CD4-positive, alpha-beta T cell treated with Interferon alpha-2 for 1 hour (primary cell): ENCODE measurements at regions not wholly inside any gene's neighbourhood (a gene's known extent, or its start where the extent isn't known, plus 50 kb on each side); places are given as distances from the start of the nearest gene placed in this dataset.
"Not testable (repeated sequence)": the region's sequence is repeated elsewhere in the genome, so short reads cannot be mapped to it uniquely, and the experiment has no call there.

Experiments used
- DNase-seq, 2 donors: peaks; one replicate each; pipeline ENCODE4 v3.0.0-alpha.2; 2020 to 2022

DNA sequence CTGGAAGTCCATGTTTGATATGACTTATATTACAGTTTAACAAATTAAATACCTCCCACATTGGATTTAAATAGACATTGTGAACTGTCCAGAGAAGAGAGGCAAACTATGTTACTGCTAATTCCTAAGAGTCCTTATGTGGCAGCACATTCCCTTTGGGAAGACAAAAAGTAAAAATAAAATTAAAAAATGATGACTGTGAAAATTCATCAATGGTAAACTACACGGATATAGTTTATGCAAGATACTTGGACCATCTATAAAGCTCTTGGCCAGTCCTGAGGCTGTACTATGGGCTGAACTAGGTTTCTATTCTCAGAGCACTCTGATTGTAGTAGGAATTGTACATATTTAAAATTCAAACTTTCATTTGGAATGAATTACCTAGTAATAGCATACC, 206.4 kb downstream of the LRRK2 start:
- no peak for DNase-seq

GRCh38 chr12:40435251-40435650, 210.5 kb downstream of the LRRK2 start:
- DNase-seq, result no peak

DNA sequence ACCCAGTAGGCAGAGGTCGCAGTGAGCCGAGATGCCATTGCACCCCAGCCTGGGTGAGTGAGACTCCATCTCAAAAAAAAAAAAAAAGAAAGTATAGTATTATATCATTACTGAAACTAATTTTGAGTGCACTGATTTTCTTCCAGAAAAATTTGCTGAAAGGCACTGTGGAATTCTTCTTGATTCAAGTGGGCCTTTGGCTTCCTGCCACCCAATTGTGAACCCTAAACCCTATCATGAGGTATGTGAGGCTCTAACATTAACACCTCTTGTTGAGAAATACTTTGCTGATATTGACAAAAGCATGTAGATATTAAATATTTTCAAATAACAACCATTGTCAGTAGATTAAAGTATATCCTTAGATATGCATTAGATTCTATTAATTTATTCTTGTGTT, 211.2 kb downstream of the LRRK2 start:
- DNase-seq, result no peak

DNA sequence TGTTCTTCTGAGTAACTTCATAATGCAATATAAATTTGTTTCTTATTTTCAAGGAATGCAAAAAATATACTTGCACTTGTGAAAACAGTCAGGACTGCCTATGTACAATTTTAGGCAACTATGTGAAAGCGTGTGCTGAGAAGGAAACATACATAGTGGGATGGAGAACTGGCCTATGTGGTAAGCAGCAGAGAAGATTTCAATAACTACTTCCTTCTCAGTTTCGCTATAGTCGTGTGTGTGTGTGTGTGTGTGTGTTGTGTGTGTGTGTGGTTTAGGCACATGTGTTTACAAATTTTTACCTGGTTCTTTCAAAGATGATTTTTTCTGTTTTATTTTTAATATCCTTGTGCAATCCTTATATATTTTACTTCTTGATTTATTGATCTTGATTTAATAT, 211.8 kb downstream of the LRRK2 start:
- no peak for DNase-seq

DNA sequence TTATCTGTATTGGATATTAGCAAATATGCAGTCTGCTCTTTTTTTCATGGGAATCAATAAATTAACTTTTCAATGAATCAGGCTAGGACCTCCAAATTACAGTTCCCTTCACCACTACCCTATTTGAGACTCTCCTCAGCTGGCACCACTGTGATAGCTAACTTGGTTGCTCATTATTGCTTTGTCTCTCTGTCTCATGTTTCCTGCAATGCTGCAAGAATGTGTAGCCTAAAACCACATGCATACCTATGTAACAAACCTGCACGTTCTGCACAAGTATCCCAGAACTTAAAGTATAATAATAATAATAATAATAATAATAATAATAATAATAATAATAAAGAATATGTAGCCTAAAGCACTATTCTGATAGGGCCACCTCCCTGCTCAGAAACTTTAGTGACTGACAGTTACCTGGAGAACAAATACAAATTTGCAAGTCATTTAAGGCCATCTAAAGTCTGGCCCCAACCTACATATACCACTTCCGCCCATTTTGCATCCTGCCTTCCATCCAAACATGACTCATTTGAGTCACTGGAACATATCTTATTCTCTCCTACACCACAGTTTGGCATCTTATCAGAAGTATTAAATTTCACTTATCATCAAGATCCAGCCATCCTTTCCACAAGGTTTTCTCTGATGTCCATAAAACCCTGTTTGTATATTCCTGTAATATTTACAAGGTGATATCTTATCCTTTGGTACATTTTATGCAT, 215.1 kb downstream of the LRRK2 start:
- no peak for DNase-seq

GRCh38 chr12:40444174-40444573, 219.4 kb downstream of the LRRK2 start:
- DNase-seq, result no peak

- DNase-seq, result no peak
Observed at GRCh38 chr12:40446385-40446784, 221.6 kb downstream of the LRRK2 start.

DNA sequence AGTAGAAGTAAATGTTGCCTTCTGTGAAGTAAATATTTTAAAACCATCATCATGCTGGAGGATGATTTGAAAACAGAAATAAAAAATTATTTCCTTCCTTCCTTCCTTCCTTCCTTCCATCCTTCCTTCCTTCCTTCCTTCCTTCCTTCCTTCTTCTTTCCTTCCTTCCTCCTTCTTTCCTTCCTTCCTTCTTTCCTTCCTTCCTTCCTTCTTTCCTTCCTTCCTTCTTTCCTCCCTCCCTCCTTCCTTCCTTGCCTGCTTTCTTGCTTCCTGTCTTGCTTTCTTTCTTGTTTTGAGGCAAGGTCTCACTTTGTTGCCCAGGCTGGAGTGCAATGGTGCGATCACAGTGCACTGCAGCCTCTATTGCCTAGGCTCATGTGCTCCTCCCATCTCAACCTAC, 223.7 kb downstream of the LRRK2 start:
- DNase-seq, result not testable (repeated sequence)

- no peak for DNase-seq
Observed at GRCh38 chr12:40451661-40452060, 226.9 kb downstream of the LRRK2 start.

GRCh38 chr12:40464121-40464520, 228.1 kb upstream of the CNTN1 start:
- DNase-seq, result no peak

GRCh38 chr12:40469736-40470135, 222.5 kb upstream of the CNTN1 start:
- no peak for DNase-seq

DNA sequence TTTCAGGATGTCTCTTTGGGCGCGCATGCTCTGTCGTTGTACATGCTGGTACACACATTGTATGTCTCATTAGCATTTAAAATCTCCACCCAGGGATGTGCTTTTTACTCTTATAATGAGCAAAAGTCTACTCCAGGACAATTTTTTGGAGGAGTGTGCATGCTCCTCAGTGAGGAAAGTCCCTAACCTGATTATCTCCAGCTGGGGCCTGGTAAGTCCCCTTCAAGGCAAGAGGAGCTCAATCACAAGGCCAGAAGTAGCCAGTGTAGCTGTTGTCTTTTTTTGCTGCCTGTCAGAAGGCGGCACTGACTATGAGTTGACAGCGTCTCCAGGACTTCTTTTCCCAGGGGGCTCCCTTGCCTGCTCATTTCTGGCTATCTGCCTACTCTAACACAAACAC, 218.3 kb upstream of the CNTN1 start:
- DNase-seq, result no peak

GRCh38 chr12:40474630-40475029, 217.6 kb upstream of the CNTN1 start:
- no peak for DNase-seq

DNA sequence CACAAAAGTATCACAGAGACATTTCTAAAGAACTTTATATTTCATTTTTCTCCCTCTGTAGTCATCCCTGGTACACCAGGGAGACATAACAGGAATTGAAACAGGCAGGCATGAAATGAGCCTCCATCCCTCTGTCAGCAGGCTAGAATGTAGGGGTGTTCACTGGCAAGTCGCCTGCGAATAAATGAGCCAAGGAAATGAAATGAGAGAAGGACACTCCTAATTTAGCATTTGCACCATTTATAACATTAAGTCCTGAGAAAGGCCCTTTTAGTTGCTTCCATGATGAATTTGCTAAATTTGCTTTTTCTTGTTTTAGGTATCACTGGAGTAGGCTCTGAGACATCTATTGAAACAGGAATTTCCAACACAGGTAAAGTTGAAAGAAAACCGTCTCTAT, 192.4 kb upstream of the CNTN1 start:
- DNase-seq, result no peak

GRCh38 chr12:40502322-40502721, 189.9 kb upstream of the CNTN1 start:
- DNase-seq, result no peak

DNA sequence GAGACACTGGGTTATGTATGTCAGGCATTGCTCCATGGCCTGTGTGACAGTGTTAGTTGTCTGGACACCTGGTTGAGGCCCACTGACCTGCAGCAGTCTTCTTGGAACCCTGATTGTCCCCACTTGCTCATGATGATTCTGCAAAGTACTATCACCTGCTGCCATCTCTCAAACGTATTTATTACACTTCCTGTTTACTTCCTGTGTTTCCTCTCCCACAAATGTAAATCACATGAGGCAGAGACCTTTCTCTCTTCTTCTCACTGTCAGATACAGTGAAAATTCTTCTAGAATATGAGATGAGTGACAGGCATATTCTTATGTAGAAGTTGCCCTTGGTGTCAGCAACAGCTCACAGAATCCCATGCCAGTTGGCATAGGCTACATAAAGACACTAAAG, 186.9 kb upstream of the CNTN1 start:
- DNase-seq, result no peak

GRCh38 chr12:40508421-40508820, 183.8 kb upstream of the CNTN1 start:
- no peak for DNase-seq

GRCh38 chr12:40511341-40511740, 180.9 kb upstream of the CNTN1 start:
- DNase-seq, result no peak

GRCh38 chr12:40515041-40515816, 177.0 kb upstream of the CNTN1 start:
- DNase-seq, result no peak

DNA sequence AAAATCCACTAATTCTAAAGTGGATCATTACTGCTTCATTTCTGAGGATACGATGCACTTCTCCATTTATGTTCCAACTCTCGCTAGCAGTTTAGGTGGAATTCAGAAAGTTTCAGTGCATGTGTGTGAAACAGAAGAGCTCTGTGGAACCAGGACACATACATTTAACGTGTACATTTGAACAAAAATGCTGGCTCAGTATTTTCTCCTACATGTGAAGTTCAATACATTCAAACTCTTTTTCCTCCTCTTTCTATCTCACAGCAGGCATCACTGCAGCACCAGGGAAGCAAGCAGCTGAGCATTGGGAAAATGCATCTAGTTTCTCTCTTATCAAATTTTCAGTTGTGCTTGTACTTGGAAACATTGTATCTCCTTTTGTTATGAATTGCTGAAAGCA, 169.4 kb upstream of the CNTN1 start:
- DNase-seq, result no peak

GRCh38 chr12:40525054-40525453, 167.2 kb upstream of the CNTN1 start:
- no peak for DNase-seq

GRCh38 chr12:40534828-40535227, 157.4 kb upstream of the CNTN1 start:
- no peak for DNase-seq

- DNase-seq, result no peak
Observed at GRCh38 chr12:40551466-40551865, 140.8 kb upstream of the CNTN1 start.

DNA sequence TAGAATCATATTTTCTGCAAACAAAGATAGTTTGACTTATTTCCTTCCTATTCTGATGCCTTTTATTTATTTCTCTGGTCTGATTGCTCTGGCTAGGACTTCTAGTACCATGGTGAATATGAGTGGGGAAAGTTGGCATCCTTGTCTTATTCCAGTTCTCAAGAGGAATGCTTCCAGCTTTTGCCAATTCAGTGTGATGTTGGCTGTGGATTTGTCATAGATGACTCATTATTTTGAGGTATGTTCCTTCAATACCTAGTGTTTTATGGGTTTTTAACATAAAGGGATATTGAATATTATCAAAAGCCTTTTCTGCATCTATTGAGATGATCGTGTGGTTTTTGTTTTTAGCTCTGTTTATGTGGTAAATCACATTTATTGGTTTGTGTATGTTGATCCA, 139.4 kb upstream of the CNTN1 start:
- no peak for DNase-seq

- DNase-seq, result no peak
Observed at GRCh38 chr12:40557980-40558379, 134.3 kb upstream of the CNTN1 start.
